GM13977 (cell line): ENCODE measurements at regions not wholly inside any gene's neighbourhood (a gene's known extent, or its start where the extent isn't known, plus 50 kb on each side); places are given as distances from the start of the nearest gene placed in this dataset.

Source experiments
- DNase-seq: peaks from one replicate; pipeline ENCODE4 v3.0.0; 2012; ENCODE audit warnings: low spot score
- CTCF ChIP-seq: IDR thresholded peaks from 2 replicates; pipeline ENCODE4 v1.5.1; 2012; ENCODE audit warnings: mild to moderate bottlenecking, control low read depth; ENCODE audit not compliant: insufficient read depth; ENCODE audit errors: extremely low read depth, missing control alignments
- in situ Hi-C: fragments of 300-500 bp; cut with MboI; formaldehyde crosslinking; loops from one replicate; pipeline ENCODE4 v1.12.0; 2022; ENCODE audit warnings: low sequenced_read_pairs, low pct_unique_long_range_greater_than_20kb, mixed read lengths, inconsistent platforms; ENCODE audit not compliant: unreplicated experiment

- TF ChIP-seq CTCF, result no peak
- peak; percentile 21 for DNase-seq
- in situ Hi-C loops, result no loop called here
Measured at GRCh38 chr10:32167450-32167849, 111.2 kb upstream of the KIF5B start.

GRCh38 chr10:32166365-32166764 lies 110.1 kb upstream of the KIF5B start:
- no peak for TF ChIP-seq CTCF
- no peak for DNase-seq
- in situ Hi-C loops, result no loop called here

- in situ Hi-C loops, result no loop called here
- no peak for TF ChIP-seq CTCF
- no peak for DNase-seq
Measured at GRCh38 chr10:32163762-32164148, 107.5 kb upstream of the KIF5B start.

GRCh38 chr10:32163071-32163761 lies 107.0 kb upstream of the KIF5B start:
- DNase-seq, result no peak
- TF ChIP-seq CTCF, result no peak
- in situ Hi-C loops, result no loop called here

GRCh38 chr10:32161586-32161985 lies 105.4 kb upstream of the KIF5B start:
- no peak for DNase-seq
- in situ Hi-C loops, result no loop called here
- no peak for TF ChIP-seq CTCF

GRCh38 chr10:32160864-32161263 lies 104.6 kb upstream of the KIF5B start:
- no peak for DNase-seq
- no peak for TF ChIP-seq CTCF
- in situ Hi-C loops, result no loop called here
